Loucy (cell line): ENCODE measurements at regions not wholly inside any gene's neighbourhood (a gene's known extent, or its start where the extent isn't known, plus 50 kb on each side); places are given as distances from the start of the nearest gene placed in this dataset.

Experiments used
- CTCF ChIP-seq: fragments of 200-600 bp; sonication (generic); conservative IDR thresholded peaks from 2 replicates; pipeline ENCODE4 v1.5.1; 2014; ENCODE audit warnings: mild to moderate bottlenecking, antibody characterized with exemption, low read length
- EZH2phosphoT487 ChIP-seq: fragments of 200-600 bp; IDR thresholded peaks from 2 replicates; pipeline ENCODE4 v1.6.1; 2018; ENCODE audit warnings: antibody characterized with exemption, mild to moderate bottlenecking, moderate library complexity, borderline replicate concordance

GRCh38 chr6:144462058-144462457, 176.9 kb downstream of the UTRN start:
- TF ChIP-seq EZH2phosphoT487 (no peak), CTCF (no peak)
